ENCODE measurements at regions not wholly inside any gene's neighbourhood (a gene's known extent, or its start where the extent isn't known, plus 50 kb on each side); places are given as distances from the start of the nearest gene placed in this dataset.
A peak's percentile ranks its signal among the peaks of the same experiment; 100 is the strongest.

DNA sequence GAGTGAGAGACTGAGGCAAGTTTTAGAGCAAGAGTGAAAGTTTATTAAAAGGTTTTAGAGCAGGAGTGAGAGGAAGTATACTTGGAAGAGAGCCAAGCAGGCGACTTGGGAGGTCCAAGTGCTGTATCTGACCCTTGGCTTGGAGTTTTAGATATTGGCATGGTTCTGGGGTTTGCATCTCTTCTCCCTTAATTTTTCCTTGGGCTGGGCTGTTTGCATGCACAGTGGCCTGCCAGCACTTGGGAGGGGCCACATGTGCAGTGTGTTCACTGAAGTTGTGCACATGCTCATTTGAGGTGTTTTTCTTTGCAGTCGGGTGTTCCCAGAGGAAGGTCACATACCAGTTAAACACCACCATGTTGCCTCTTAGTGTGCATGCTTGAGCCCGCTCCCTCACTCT lies 464.1 kb downstream of the DMRT2 start:
- TF ChIP-seq NFIC (IDR thresholded peaks at IDR 0.05) (no peak), CREB1 (IDR thresholded peaks at IDR 0.05; ENCODE audit: low read depth) (no peak), TCF12 (IDR thresholded peaks at IDR 0.05; ENCODE audit: low read depth) (no peak), TAF1 (IDR thresholded peaks at IDR 0.05; ENCODE audit: low read depth) (no peak), RAD21 (IDR thresholded peaks at IDR 0.05; ENCODE audit: low read depth) (no peak), FOXM1 (IDR thresholded peaks at IDR 0.05; ENCODE audit: borderline replicate concordance, low read depth) (no peak), EGR1 (IDR thresholded peaks at IDR 0.05) (no peak)
- TF ChIP-seq, protein P1, sequence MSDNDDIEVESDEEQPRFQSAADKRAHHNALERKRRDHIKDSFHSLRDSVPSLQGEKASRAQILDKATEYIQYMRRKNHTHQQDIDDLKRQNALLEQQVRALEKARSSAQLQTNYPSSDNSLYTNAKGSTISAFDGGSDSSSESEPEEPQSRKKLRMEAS (IDR thresholded peaks at IDR 0.05) = no peak

DNA sequence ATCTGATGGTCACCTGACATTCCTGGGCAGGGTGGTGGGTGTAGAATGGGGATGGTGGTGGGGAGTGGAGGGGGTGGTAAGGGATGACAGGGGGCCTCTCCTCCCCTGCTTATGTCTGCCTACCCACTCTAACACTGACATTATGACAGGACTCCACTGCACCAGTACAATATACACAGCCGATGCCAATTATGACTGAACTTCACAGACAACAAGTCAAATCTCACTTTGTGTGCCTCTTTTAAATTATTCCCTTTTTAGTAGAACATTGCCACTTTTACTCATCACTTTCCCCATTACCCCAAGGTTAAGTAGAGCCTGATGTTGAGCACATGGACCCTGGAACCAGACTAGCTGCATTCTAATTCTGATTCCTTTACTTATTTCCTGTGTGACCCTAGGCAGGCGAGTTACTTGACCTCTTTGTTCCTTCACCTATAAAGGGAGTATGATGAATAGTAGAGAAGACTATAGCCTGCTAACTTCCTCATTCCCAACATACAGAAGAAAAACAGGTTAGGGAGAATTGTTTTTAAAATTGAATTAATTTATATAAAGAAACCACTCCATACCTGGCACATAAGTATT lies 464.7 kb downstream of the DMRT2 start:
- no peak for TF ChIP-seq FOXM1 (IDR thresholded peaks at IDR 0.05; ENCODE audit: borderline replicate concordance, low read depth)
- TF ChIP-seq TAF1 (IDR thresholded peaks at IDR 0.05; ENCODE audit: low read depth) = no peak
- TF ChIP-seq, protein P1 (IDR thresholded peaks at IDR 0.05) = no peak
- no peak for TF ChIP-seq TCF12 (IDR thresholded peaks at IDR 0.05; ENCODE audit: low read depth)
- no peak for TF ChIP-seq CREB1 (IDR thresholded peaks at IDR 0.05; ENCODE audit: low read depth)
- TF ChIP-seq NFIC (IDR thresholded peaks at IDR 0.05) = no peak
- TF ChIP-seq TEAD4 (IDR thresholded peaks at IDR 0.05) = no peak
- no peak for TF ChIP-seq EGR1 (IDR thresholded peaks at IDR 0.05)
- TF ChIP-seq, protein P2, sequence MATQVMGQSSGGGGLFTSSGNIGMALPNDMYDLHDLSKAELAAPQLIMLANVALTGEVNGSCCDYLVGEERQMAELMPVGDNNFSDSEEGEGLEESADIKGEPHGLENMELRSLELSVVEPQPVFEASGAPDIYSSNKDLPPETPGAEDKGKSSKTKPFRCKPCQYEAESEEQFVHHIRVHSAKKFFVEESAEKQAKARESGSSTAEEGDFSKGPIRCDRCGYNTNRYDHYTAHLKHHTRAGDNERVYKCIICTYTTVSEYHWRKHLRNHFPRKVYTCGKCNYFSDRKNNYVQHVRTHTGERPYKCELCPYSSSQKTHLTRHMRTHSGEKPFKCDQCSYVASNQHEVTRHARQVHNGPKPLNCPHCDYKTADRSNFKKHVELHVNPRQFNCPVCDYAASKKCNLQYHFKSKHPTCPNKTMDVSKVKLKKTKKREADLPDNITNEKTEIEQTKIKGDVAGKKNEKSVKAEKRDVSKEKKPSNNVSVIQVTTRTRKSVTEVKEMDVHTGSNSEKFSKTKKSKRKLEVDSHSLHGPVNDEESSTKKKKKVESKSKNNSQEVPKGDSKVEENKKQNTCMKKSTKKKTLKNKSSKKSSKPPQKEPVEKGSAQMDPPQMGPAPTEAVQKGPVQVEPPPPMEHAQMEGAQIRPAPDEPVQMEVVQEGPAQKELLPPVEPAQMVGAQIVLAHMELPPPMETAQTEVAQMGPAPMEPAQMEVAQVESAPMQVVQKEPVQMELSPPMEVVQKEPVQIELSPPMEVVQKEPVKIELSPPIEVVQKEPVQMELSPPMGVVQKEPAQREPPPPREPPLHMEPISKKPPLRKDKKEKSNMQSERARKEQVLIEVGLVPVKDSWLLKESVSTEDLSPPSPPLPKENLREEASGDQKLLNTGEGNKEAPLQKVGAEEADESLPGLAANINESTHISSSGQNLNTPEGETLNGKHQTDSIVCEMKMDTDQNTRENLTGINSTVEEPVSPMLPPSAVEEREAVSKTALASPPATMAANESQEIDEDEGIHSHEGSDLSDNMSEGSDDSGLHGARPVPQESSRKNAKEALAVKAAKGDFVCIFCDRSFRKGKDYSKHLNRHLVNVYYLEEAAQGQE (IDR thresholded peaks at IDR 0.05; ENCODE audit: low read depth) = no peak
- no peak for TF ChIP-seq CEBPB (IDR thresholded peaks at IDR 0.05)
- no peak for TF ChIP-seq RAD21 (IDR thresholded peaks at IDR 0.05; ENCODE audit: low read depth)
- no peak for TF ChIP-seq EP300 (IDR thresholded peaks at IDR 0.05; ENCODE audit: borderline replicate concordance)
- no peak for TF ChIP-seq ZBTB7A (IDR thresholded peaks at IDR 0.05; ENCODE audit: low read depth)
- TF ChIP-seq, protein P3, sequence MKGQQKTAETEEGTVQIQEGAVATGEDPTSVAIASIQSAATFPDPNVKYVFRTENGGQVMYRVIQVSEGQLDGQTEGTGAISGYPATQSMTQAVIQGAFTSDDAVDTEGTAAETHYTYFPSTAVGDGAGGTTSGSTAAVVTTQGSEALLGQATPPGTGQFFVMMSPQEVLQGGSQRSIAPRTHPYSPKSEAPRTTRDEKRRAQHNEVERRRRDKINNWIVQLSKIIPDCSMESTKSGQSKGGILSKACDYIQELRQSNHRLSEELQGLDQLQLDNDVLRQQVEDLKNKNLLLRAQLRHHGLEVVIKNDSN (IDR thresholded peaks at IDR 0.05) = no peak

DNA sequence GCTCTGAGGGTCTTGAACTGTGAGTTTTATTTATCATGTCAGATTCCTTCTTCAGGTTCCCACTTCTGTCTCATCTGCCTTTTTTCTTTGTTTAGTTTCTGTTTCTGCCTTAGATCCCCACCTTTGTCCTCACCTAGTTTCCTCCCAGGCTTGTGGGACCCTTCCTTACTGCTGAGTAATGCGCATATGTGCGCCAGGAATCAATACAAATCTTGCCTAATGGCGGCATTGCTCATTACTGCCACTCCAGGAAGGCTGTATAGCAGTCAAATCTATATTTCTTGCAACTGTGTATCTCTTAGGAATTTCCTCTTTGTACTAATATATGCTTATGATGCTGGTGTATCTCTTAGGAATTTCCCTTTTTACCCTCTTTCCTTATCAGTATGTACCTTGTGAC lies 465.4 kb downstream of the DMRT2 start:
- no peak for TF ChIP-seq FOXM1 (IDR thresholded peaks at IDR 0.05; ENCODE audit: borderline replicate concordance, low read depth)
- TF ChIP-seq CREB1 (IDR thresholded peaks at IDR 0.05; ENCODE audit: low read depth) = no peak
- TF ChIP-seq CEBPB (IDR thresholded peaks at IDR 0.05) = no peak
- TF ChIP-seq, protein P3 (IDR thresholded peaks at IDR 0.05) = no peak
- TF ChIP-seq TAF1 (IDR thresholded peaks at IDR 0.05; ENCODE audit: low read depth) = no peak

DNA sequence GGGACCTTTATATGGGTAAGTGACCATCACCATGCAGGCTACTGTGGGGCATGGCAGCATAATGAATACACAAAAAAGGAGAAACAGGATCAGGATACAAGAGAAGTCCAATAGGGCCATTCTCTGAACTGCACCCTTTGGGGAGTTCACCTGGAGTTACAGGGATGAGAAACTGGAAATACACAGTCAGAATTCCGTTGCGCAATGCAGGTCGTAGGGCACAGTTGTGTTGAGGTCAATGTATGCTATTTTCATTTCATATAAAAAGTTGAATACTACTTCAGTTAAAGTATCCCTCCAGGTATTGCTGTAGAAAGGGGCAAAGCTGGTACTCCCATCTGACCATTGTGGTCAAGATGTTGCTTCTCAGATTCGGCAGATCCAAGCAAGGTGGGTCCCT lies 471.4 kb downstream of the DMRT2 start:
- no peak for TF ChIP-seq YY1 (IDR thresholded peaks at IDR 0.05; ENCODE audit: low read depth)
- no peak for TF ChIP-seq NFIC (IDR thresholded peaks at IDR 0.05)
- 0 out of 2 replicates have a peak, but pooled peaks have one; percentile 33 for TF ChIP-seq CEBPB (IDR thresholded peaks at IDR 0.05)

DNA sequence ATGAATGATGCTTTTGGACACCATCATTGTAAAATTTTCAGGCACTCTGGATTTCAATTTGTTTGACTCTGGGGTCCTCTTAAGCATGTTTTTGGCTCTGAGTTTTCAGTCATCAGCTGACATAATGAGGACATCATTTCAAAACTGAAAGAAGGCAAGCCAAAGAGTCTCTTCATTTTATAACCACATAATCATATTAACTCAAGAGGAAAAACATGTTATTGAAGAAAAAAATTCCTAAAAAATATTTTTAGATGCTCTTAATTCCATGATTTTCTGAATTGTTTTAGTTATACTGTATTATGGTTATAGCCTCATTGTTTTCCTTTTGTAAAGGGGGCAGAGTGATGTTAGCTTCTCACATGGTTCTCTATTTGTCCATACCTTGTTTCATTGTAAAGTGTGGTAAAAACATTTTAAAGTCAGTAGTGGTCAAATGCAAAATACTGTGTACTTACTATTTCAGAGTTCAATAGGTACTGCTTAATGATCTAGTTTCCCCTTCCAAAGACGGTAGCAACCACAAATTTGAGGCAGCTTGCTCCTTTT lies 472.1 kb downstream of the DMRT2 start:
- TF ChIP-seq NFIC (IDR thresholded peaks at IDR 0.05) (no peak), EP300 (IDR thresholded peaks at IDR 0.05; ENCODE audit: borderline replicate concordance) (no peak), TEAD4 (IDR thresholded peaks at IDR 0.05) (no peak), TCF12 (IDR thresholded peaks at IDR 0.05; ENCODE audit: low read depth) (no peak), YY1 (IDR thresholded peaks at IDR 0.05; ENCODE audit: low read depth) (no peak), CREB1 (IDR thresholded peaks at IDR 0.05; ENCODE audit: low read depth) (no peak), CEBPB (IDR thresholded peaks at IDR 0.05) (no peak), FOXM1 (IDR thresholded peaks at IDR 0.05; ENCODE audit: borderline replicate concordance, low read depth) (no peak), ZBTB7A (IDR thresholded peaks at IDR 0.05; ENCODE audit: low read depth) (no peak), TAF1 (IDR thresholded peaks at IDR 0.05; ENCODE audit: low read depth) (no peak)
- TF ChIP-seq, protein P3 (IDR thresholded peaks at IDR 0.05) = no peak
- TF ChIP-seq, protein P2 (IDR thresholded peaks at IDR 0.05; ENCODE audit: low read depth) = no peak
- TF ChIP-seq, protein P1 (IDR thresholded peaks at IDR 0.05) = no peak
